Osteocyte (in vitro differentiated cells): ENCODE measurements at regions not wholly inside any gene's neighbourhood (a gene's known extent, or its start where the extent isn't known, plus 50 kb on each side); places are given as distances from the start of the nearest gene placed in this dataset.
"Not testable (repeated sequence)": the region's sequence is repeated elsewhere in the genome, so short reads cannot be mapped to it uniquely, and the experiment has no call there.

ENCODE experiments used
- DNase-seq: peaks from one replicate; pipeline ENCODE4 v3.0.0; 2021; ENCODE audit warnings: mixed read lengths; ENCODE audit not compliant: unreplicated experiment; ENCODE audit errors: extremely low spot score
- H3K27ac Mint-ChIP-seq: one replicate; pipeline ENCODE4 v1.8.0; 2021; ENCODE audit warnings: mild to moderate bottlenecking, mixed read lengths; ENCODE audit not compliant: unreplicated experiment
- H3K27me3 Mint-ChIP-seq: one replicate; pipeline ENCODE4 v1.8.0; 2021; ENCODE audit warnings: mixed read lengths; ENCODE audit not compliant: unreplicated experiment
- H3K36me3 Mint-ChIP-seq: one replicate; pipeline ENCODE4 v1.8.0; 2021; ENCODE audit warnings: mixed read lengths; ENCODE audit not compliant: unreplicated experiment
- H3K4me1 Mint-ChIP-seq: one replicate; pipeline ENCODE4 v1.8.0; 2021; ENCODE audit warnings: mixed read lengths; ENCODE audit not compliant: unreplicated experiment
- H3K4me3 Mint-ChIP-seq: one replicate; pipeline ENCODE4 v1.8.0; 2021; ENCODE audit warnings: mild to moderate bottlenecking, moderate library complexity, mixed read lengths; ENCODE audit not compliant: unreplicated experiment
- H3K9me3 Mint-ChIP-seq: one replicate; pipeline ENCODE4 v1.8.0; 2021; ENCODE audit warnings: mixed read lengths; ENCODE audit not compliant: unreplicated experiment
- CTCF ChIP-seq: fragments of 200-600 bp; sonication (generic); IDR thresholded peaks from 2 replicates; pipeline ENCODE4 v1.5.0; 2021; ENCODE audit warnings: antibody characterized with exemption, mild to moderate bottlenecking, moderate library complexity

GRCh38 chr6:106745197-106745770 is 115.9 kb downstream of the QRSL1 start:
- H3K36me3 Mint-ChIP-seq: no peaks in the 10 kb centered on the region
- no peak for TF ChIP-seq CTCF
- H3K27ac Mint-ChIP-seq: no peak overlapping the region
- peaks cover 12% of the 10 kb centered on the region for H3K9me3 Mint-ChIP-seq
- H3K27me3 Mint-ChIP-seq: peaks cover 29% of the 10 kb centered on the region
- no peak overlapping the region for H3K4me3 Mint-ChIP-seq
- H3K4me1 Mint-ChIP-seq: peaks cover 20% of the 10 kb centered on the region
- DNase-seq: no peak

- H3K9me3 Mint-ChIP-seq: peaks cover 12% of the 10 kb centered on the region
- no peak overlapping the region for H3K27ac Mint-ChIP-seq
- no peak overlapping the region for H3K4me3 Mint-ChIP-seq
- no peaks in the 10 kb centered on the region for H3K36me3 Mint-ChIP-seq
- H3K27me3 Mint-ChIP-seq: peaks cover 29% of the 10 kb centered on the region
- no peak for TF ChIP-seq CTCF
- no peak for DNase-seq
- H3K4me1 Mint-ChIP-seq: peaks cover 20% of the 10 kb centered on the region
Observed at GRCh38 chr6:106744781-106745180, 115.4 kb downstream of the QRSL1 start.

GRCh38 chr6:106744029-106744428 is 114.7 kb downstream of the QRSL1 start:
- H3K36me3 Mint-ChIP-seq, H3K27ac Mint-ChIP-seq, DNase-seq, H3K4me3 Mint-ChIP-seq: not testable (repeated sequence)
- Mint-ChIP-seq H3K4me1 (peaks cover 20% of the 10 kb centered on the region), H3K9me3 (peaks cover 12% of the 10 kb centered on the region), H3K27me3 (peaks cover 29% of the 10 kb centered on the region)

GRCh38 chr6:106743612-106744011 is 114.2 kb downstream of the QRSL1 start:
- no peak for TF ChIP-seq CTCF
- Mint-ChIP-seq H3K9me3 (peaks cover 12% of the 10 kb centered on the region), H3K27ac (no peak overlapping the region)

GRCh38 chr6:106740287-106740686 is 110.9 kb downstream of the QRSL1 start:
- Mint-ChIP-seq H3K4me1 (no peaks in the 10 kb centered on the region), H3K27me3 (peaks cover 29% of the 10 kb centered on the region), H3K4me3 (no peak overlapping the region), H3K9me3 (peaks cover 12% of the 10 kb centered on the region), H3K27ac (no peak overlapping the region), H3K36me3 (no peaks in the 10 kb centered on the region)
- DNase-seq: no peak
- no peak for TF ChIP-seq CTCF

More at GRCh38 chr6:106743612-106744011, 114.2 kb downstream of the QRSL1 start:
- Mint-ChIP-seq H3K4me3 (no peak overlapping the region), H3K4me1 (peaks cover 20% of the 10 kb centered on the region), H3K27me3 (peaks cover 28% of the 10 kb centered on the region), H3K36me3 (no peaks in the 10 kb centered on the region)
- no peak for DNase-seq

GRCh38 chr6:106739387-106739786 is 110.0 kb downstream of the QRSL1 start:
- Mint-ChIP-seq H3K4me1 (no peaks in the 10 kb centered on the region), H3K36me3 (no peaks in the 10 kb centered on the region), H3K4me3 (no peak overlapping the region), H3K9me3 (peaks cover 10% of the 10 kb centered on the region), H3K27ac (no peak overlapping the region), H3K27me3 (peaks cover 29% of the 10 kb centered on the region)
- TF ChIP-seq CTCF: no peak
- DNase-seq: no peak
